K562 (cell line): ENCODE measurements at regions not wholly inside any gene's neighbourhood (a gene's known extent, or its start where the extent isn't known, plus 50 kb on each side); places are given as distances from the start of the nearest gene placed in this dataset.

Source experiments
- ATAC-seq: fragments of 200-7000 bp; cut with Tn5 transposase; 3 replicates; pipeline ENCODE4 v1.9.1; 2020; ENCODE audit warnings: moderate library complexity
- BruUV-seq: library from RNA; stranded (reverse); fragments of 400-500 nt; replicated peaks from 2 replicates; lab custom pipeline; 2021; lab: Mats Ljungman, UMichigan
- CTCF ChIA-PET: fragments of 300-600 bp; formaldehyde crosslinking; extraction: SDS; loops from one replicate; lab custom pipeline; 2021; ENCODE audit warnings: low intra/inter-chr PET ratio; lab: Yijun Ruan, JAX
- POLR2A ChIA-PET: fragments of 300-600, 350-650 bp; sonication (Branson Sonifier 250); formaldehyde crosslinking; extraction: SDS; loops from one replicate; lab custom pipeline; 2021; ENCODE audit warnings: antibody characterized with exemption, inconsistent platforms; lab: Yijun Ruan, JAX
- DNase-seq, 4 experiments: peaks; one replicate each; pipeline versions ENCODE4 v3.0.0 to v3.0.0-alpha.2; 2011 to 2018; ENCODE audit warnings: low spot score in 3 of 4, mixed read lengths in 3 of 4; ENCODE audit errors: extremely low read depth in 1 of 4
- FAIRE-seq: peaks from 2 replicates; lab custom pipeline; 2011; peaks lifted over from hg19 to GRCh38; lab: Jason Lieb, UNC
- H2AFZ ChIP-seq: 2 replicates; pipeline ENCODE4 v1.6.0; 2011; ENCODE audit warnings: low read depth, low read length, control low read depth, inconsistent platforms
- H3K27ac ChIP-seq: fragments of 200-600 bp; 3 replicates; pipeline ENCODE4 v1.8.0; 2011; ENCODE audit warnings: low read depth, mild to moderate bottlenecking, control low read depth, inconsistent platforms, low read length, moderate library complexity, mixed read lengths; ENCODE audit errors: extremely low read depth
- H3K27me3 ChIP-seq, 2 experiments: fragments of 300-600 bp in 1 of 2; 2 replicates in 1 of 2; 3 replicates in 1 of 2; pipeline versions ENCODE4 v1.6.0 to v1.8.0; 2011; ENCODE audit warnings: inconsistent platforms in 2 of 2, low read length in 2 of 2, mild to moderate bottlenecking in 1 of 2, mixed read lengths in 1 of 2, moderate library complexity in 1 of 2; ENCODE audit not compliant: control insufficient read depth in 2 of 2, insufficient read depth in 2 of 2
- H3K36me3 ChIP-seq: fragments of 300-600 bp; 3 replicates; pipeline ENCODE4 v1.8.0; 2011; ENCODE audit warnings: mild to moderate bottlenecking, low read length, inconsistent platforms; ENCODE audit not compliant: control insufficient read depth, insufficient read depth
- H3K4me1 ChIP-seq, 2 experiments: fragments of 200-600 bp in 1 of 2; replicated peaks in 1 of 2; 2 replicates in 1 of 2; 3 replicates in 1 of 2; pipeline versions ENCODE4 v1.5.1 to v1.8.0; 2011; ENCODE audit warnings: inconsistent platforms in 2 of 2, low read length in 2 of 2, mild to moderate bottlenecking in 1 of 2, mixed read lengths in 1 of 2, moderate library complexity in 1 of 2; ENCODE audit not compliant: control insufficient read depth in 2 of 2, insufficient read depth in 2 of 2
- H3K4me2 ChIP-seq: 2 replicates; pipeline ENCODE4 v1.6.1; 2011; ENCODE audit warnings: low read length, control low read depth, inconsistent platforms, mixed read lengths; ENCODE audit not compliant: insufficient read depth
- H3K4me3 ChIP-seq: fragments of 200-600 bp; sonication (generic), shearing (Covaris generic); 2 replicates; pipeline ENCODE4 v1.5.1; 2016; ENCODE audit warnings: control low read depth, inconsistent platforms
- H3K79me2 ChIP-seq: fragments of 200-600 bp; 3 replicates; pipeline ENCODE4 v1.8.0; 2011; ENCODE audit warnings: low read length, inconsistent platforms; ENCODE audit not compliant: control insufficient read depth, insufficient read depth
- H3K9ac ChIP-seq, 2 experiments: 2 replicates each; pipeline versions ENCODE4 v1.6.0 to v1.6.1; 2011; ENCODE audit warnings: low read depth in 2 of 2, low read length in 2 of 2, control low read depth in 1 of 2, inconsistent platforms in 1 of 2, mild to moderate bottlenecking in 1 of 2, mixed read lengths in 1 of 2; ENCODE audit not compliant: insufficient read depth in 1 of 2
- H3K9me1 ChIP-seq: one replicate; pipeline ENCODE4 v1.6.0; 2011; ENCODE audit warnings: inconsistent platforms, mild to moderate bottlenecking, low read length, moderate library complexity; ENCODE audit not compliant: control insufficient read depth, insufficient read depth
- H3K9me3 ChIP-seq: replicated peaks from 2 replicates; pipeline ENCODE4 v1.5.1; 2011; ENCODE audit warnings: low read depth, low read length, inconsistent platforms; ENCODE audit not compliant: control insufficient read depth, insufficient read depth
- H4K20me1 ChIP-seq: replicated peaks from 2 replicates; pipeline ENCODE4 v1.6.1; 2011; ENCODE audit warnings: low read length, inconsistent platforms, mixed read lengths; ENCODE audit not compliant: control insufficient read depth, insufficient read depth
- CHCHD3 ChIP-seq: fragments of 250-450 bp; sonication (Bioruptor Pico); IDR thresholded peaks from 2 replicates; pipeline ENCODE4 v2.1.2; 2022; ENCODE audit warnings: mild to moderate bottlenecking
- JUNB ChIP-seq: fragments of 450-650 bp; formaldehyde crosslinking; conservative IDR thresholded peaks from 2 replicates; pipeline ENCODE4 v1.4.0; 2020; ENCODE audit warnings: mild to moderate bottlenecking
- KLF1 ChIP-seq: fragments of 450-650 bp; IDR thresholded peaks from 2 replicates; pipeline ENCODE4 v1.6.1; 2016; ENCODE audit warnings: missing genetic modification characterization, missing compliant biosample characterization
- RB1 ChIP-seq: fragments of 450-650 bp; IDR thresholded peaks from 2 replicates; pipeline ENCODE4 v1.6.1; 2017; ENCODE audit warnings: low read depth, mild to moderate bottlenecking
- SMARCB1 ChIP-seq: IDR thresholded peaks from 2 replicates; pipeline ENCODE4 v1.6.1; 2011; ENCODE audit warnings: improper control_type of control experiment, low read depth; ENCODE audit not compliant: insufficient read length
- SMARCC2 ChIP-seq: fragments of 450-650 bp; IDR thresholded peaks from 2 replicates; pipeline ENCODE4 v1.6.1; 2017; ENCODE audit warnings: antibody characterized with exemption, moderate library complexity, mild to moderate bottlenecking, low read depth
- WGBS: fragments of 100-300 bp; shearing (Covaris generic); methylation state at CpG from one replicate; pipeline ENCODE4 v1.1.6; 2016; ENCODE audit warnings: low coverage, mixed read lengths; ENCODE audit not compliant: insufficient coverage; ENCODE audit errors: missing lambda C conversion rate; 5-methylcytosine and 5-hydroxymethylcytosine counted together
- in situ Hi-C: fragments of 300-500 bp; cut with MboI; formaldehyde crosslinking; loops from 4 replicates; pipeline ENCODE4 v1.15.0; 2018; ENCODE audit warnings: inconsistent platforms, mixed read lengths
- intact Hi-C: fragments of 100-400 bp; cut with micrococcal nuclease; formaldehyde crosslinking; loops from 2 replicates; pipeline ENCODE4 v1.14.2; 2022
- TF ChIP-seq, protein P1 (sequence below), 2 experiments: fragments of 450-650 bp; IDR thresholded peaks; 2 replicates each; pipeline ENCODE4 v1.6.1; 2016; ENCODE audit warnings: mild to moderate bottlenecking in 2 of 2, borderline replicate concordance in 1 of 2, low read depth in 1 of 2, moderate library complexity in 1 of 2
- TF ChIP-seq, protein P2 (sequence below): IDR thresholded peaks from 3 replicates; pipeline ENCODE4 v1.6.1; 2011; ENCODE audit warnings: borderline replicate concordance, mild to moderate bottlenecking; ENCODE audit not compliant: insufficient read length, insufficient read depth
- TF ChIP-seq, protein P3 (sequence below): fragments of 250-450 bp; sonication (Bioruptor Pico); IDR thresholded peaks from 2 replicates; pipeline ENCODE4 v1.4.0; 2020; ENCODE audit warnings: mild to moderate bottlenecking, moderate library complexity
- TF ChIP-seq, protein P4 (sequence below), 3 experiments: fragments of 200-800 bp in 1 of 3; sonication (Bioruptor generic) in 1 of 3; sonication (generic) in 1 of 3; formaldehyde crosslinking in 1 of 3; IDR thresholded peaks; 2 replicates each; pipeline versions ENCODE4 v1.6.1 to v1.8.0; 2016 to 2022; ENCODE audit warnings: mild to moderate bottlenecking in 2 of 3, missing compliant biosample characterization in 2 of 3, missing genetic modification characterization in 2 of 3, missing genetic modification reagents in 1 of 3

DNA sequence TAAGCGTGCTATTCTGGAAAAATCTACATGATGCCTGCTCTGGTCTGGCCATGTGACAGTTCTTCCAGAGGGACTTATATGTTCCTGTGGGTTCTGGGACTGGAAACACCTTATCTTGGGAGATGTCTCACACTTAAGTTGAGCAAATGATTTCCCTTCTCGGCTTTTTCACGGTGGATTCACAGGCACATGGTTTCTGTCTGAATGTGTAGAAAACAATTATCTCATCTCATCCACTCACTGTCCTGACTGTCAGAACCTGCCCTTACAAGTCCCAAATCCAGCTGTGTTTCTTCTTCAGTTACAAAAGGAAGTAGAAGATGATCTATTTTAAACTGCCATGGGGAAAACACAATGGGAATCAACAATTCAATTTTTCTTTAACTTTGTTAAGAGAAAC is 184.0 kb downstream of the SYK start:
- no peaks in the 10 kb centered on the region for H3K36me3 ChIP-seq
- no peak for DNase-seq
- no peak overlapping the region for H3K4me3 ChIP-seq
- intact Hi-C loops (no loop called here), in situ Hi-C loops (no loop called here)
- H2AFZ ChIP-seq: no peak overlapping the region
- WGBS: 0% methylated on average over 3 of the region's 3 CpGs
- H4K20me1 ChIP-seq: no peaks in the 10 kb centered on the region
- ChIA-PET POLR2A (interaction anchor here (0.9 kb wide), 1 partner anchor 12 kb away, joined by 3 read pairs; no protein-coding TSS in a partner anchor), CTCF (no interaction called here)
- H3K4me1 ChIP-seq: 0 out of 5 replicates have a peak, but pooled peaks cover 0 to 4% of the 10 kb centered on the region in 2 experiments
- ATAC-seq: no peak
- no peaks in the 10 kb centered on the region for H3K9me1 ChIP-seq
- no peak for FAIRE-seq
- no peak overlapping the region for H3K27ac ChIP-seq
- no peak overlapping the region for H3K9ac ChIP-seq
- H3K9me3 ChIP-seq: no peaks in the 10 kb centered on the region
- BruUV-seq: no TSS peak
- H3K79me2 ChIP-seq: no peaks in the 10 kb centered on the region
- H3K4me2 ChIP-seq: no peak overlapping the region
- H3K27me3 ChIP-seq: peaks cover 0 to 4% of the 10 kb centered on the region in 2 experiments; a peak in 3 of 5 replicates
- TF ChIP-seq SMARCC2 (no peak), KLF1 (tag) (no peak), CHCHD3 (CRISPR knock-in tag) (no peak), SMARCB1 (no peak), RB1 (no peak), JUNB (CRISPR knock-in tag) (no peak)
- TF ChIP-seq, protein P1, sequence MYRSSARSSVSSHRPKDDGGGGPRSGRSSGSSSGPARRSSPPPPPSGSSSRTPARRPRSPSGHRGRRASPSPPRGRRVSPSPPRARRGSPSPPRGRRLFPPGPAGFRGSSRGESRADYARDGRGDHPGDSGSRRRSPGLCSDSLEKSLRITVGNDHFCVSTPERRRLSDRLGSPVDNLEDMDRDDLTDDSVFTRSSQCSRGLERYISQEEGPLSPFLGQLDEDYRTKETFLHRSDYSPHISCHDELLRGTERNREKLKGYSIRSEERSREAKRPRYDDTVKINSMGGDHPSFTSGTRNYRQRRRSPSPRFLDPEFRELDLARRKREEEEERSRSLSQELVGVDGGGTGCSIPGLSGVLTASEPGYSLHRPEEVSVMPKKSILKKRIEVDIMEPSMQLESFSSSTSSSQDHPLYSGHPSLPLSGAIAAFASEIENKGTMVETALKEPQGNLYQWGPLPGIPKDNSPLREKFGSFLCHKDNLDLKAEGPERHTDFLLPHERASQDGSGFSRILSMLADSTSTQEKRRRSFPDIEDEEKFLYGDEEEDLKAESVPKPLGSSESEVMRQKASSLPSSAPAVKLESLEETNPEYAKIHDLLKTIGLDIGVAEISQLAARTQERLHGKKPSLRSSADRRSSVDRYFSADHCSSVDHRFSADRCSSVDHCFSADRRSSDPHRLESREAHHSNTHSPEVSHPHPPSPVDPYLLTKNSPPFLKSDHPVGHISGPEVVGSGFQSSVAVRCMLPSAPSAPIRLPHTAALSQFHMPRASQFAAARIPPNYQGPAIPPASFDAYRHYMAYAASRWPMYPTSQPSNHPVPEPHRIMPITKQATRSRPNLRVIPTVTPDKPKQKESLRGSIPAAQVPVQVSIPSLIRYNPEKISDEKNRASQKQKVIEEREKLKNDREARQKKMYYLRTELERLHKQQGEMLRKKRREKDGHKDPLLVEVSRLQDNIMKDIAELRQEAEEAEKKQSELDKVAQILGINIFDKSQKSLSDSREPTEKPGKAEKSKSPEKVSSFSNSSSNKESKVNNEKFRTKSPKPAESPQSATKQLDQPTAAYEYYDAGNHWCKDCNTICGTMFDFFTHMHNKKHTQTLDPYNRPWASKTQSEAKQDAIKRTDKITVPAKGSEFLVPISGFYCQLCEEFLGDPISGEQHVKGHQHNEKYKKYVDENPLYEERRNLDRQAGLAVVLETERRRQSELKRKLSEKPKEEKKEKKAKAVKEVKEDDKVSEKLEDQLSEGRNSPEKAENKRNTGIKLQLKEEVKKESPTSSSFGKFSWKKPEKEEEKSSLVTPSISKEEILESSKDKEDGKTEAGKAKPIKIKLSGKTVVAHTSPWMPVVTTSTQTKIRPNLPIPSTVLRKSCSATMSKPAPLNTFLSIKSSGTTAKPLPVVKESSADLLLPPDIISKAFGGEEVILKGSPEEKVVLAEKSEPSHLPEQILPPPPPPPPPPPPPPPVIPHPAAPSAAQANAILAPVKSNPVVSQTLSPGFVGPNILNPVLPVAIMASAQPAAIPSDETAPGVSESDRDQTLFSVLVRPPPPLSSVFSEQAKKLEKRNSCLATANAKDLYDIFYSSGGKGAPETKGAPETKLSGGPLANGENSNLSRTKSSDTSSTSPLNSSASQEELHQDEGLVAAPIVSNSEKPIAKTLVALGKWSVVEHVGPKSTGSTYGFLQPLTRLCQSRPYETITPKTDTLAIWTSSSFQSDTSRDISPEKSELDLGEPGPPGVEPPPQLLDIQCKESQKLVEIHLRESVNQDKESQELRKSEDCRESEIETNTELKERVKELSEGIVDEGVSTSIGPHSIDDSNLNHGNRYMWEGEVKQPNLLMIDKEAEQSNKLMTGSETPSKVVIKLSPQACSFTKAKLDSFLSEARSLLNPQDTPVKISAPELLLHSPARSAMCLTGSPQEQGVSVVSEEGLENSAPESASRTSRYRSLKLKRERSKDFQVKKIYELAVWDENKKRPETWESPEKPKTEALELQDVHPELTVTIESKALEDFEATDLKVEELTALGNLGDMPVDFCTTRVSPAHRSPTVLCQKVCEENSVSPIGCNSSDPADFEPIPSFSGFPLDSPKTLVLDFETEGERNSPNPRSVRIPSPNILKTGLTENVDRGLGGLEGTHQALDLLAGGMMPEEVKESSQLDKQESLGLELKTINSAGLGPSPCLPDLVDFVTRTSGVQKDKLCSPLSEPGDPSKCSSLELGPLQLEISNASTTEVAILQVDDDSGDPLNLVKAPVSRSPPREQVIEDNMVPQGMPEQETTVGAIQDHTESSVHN (IDR thresholded peaks at IDR 0.05; ENCODE audit: borderline replicate concordance in 1 of 2, low read depth in 1 of 2): no peak
- TF ChIP-seq, protein P2, sequence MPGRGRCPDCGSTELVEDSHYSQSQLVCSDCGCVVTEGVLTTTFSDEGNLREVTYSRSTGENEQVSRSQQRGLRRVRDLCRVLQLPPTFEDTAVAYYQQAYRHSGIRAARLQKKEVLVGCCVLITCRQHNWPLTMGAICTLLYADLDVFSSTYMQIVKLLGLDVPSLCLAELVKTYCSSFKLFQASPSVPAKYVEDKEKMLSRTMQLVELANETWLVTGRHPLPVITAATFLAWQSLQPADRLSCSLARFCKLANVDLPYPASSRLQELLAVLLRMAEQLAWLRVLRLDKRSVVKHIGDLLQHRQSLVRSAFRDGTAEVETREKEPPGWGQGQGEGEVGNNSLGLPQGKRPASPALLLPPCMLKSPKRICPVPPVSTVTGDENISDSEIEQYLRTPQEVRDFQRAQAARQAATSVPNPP: no peak
- TF ChIP-seq, protein P3, sequence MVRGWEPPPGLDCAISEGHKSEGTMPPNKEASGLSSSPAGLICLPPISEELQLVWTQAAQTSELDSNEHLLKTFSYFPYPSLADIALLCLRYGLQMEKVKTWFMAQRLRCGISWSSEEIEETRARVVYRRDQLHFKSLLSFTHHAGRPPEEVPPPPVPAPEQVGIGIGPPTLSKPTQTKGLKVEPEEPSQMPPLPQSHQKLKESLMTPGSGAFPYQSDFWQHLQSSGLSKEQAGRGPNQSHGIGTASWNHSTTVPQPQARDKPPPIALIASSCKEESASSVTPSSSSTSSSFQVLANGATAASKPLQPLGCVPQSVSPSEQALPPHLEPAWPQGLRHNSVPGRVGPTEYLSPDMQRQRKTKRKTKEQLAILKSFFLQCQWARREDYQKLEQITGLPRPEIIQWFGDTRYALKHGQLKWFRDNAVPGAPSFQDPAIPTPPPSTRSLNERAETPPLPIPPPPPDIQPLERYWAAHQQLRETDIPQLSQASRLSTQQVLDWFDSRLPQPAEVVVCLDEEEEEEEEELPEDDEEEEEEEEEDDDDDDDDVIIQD (CRISPR knock-in tag): no peak
- TF ChIP-seq, protein P4, sequence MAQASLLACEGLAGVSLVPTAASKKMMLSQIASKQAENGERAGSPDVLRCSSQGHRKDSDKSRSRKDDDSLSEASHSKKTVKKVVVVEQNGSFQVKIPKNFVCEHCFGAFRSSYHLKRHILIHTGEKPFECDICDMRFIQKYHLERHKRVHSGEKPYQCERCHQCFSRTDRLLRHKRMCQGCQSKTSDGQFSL (CRISPR knock-in tag; IDR thresholded peaks at IDR 0.05): no peak
- TF ChIP-seq, protein P4 (tag; IDR thresholded peaks at IDR 0.05): no peak
